Activated CD4-positive, alpha-beta memory T cell treated with anti-CD3 and anti-CD28 coated beads, Interleukin-2, amount 10 ng/mL, durations not matched to agents 7 days and 5 days (primary cell): ENCODE measurements at regions not wholly inside any gene's neighbourhood (a gene's known extent, or its start where the extent isn't known, plus 50 kb on each side); places are given as distances from the start of the nearest gene placed in this dataset.
"Not testable (repeated sequence)": the region's sequence is repeated elsewhere in the genome, so short reads cannot be mapped to it uniquely, and the experiment has no call there.

ENCODE experiments used
- CTCF ChIA-PET: fragments of 350-600 bp; sonication (Branson Sonifier 250); formaldehyde crosslinking; loops from one replicate; lab custom pipeline; 2021; ENCODE audit warnings: antibody characterized with exemption, inconsistent platforms; lab: Charles Lee
- POLR2A ChIA-PET: fragments of 350-600 bp; sonication (Branson Sonifier 250); formaldehyde crosslinking; loops from one replicate; lab custom pipeline; 2021; ENCODE audit warnings: antibody characterized with exemption; lab: Charles Lee
- DNase-seq: peaks from one replicate; pipeline ENCODE4 v3.0.0-alpha.2; 2020
- H3K27ac Mint-ChIP-seq: one replicate; pipeline ENCODE4 v1.8.0; 2021; ENCODE audit warnings: mild to moderate bottlenecking, mixed read lengths
- H3K27me3 Mint-ChIP-seq: one replicate; pipeline ENCODE4 v1.8.0; 2021; ENCODE audit warnings: mixed read lengths
- H3K36me3 Mint-ChIP-seq: one replicate; pipeline ENCODE4 v1.8.0; 2021; ENCODE audit warnings: low read depth, mixed read lengths
- H3K4me1 Mint-ChIP-seq: one replicate; pipeline ENCODE4 v1.8.0; 2021; ENCODE audit warnings: mixed read lengths
- H3K4me3 Mint-ChIP-seq: one replicate; pipeline ENCODE4 v1.8.0; 2021; ENCODE audit warnings: mild to moderate bottlenecking, mixed read lengths
- H3K9me3 Mint-ChIP-seq: one replicate; pipeline ENCODE4 v1.8.0; 2021; ENCODE audit warnings: mixed read lengths

DNA sequence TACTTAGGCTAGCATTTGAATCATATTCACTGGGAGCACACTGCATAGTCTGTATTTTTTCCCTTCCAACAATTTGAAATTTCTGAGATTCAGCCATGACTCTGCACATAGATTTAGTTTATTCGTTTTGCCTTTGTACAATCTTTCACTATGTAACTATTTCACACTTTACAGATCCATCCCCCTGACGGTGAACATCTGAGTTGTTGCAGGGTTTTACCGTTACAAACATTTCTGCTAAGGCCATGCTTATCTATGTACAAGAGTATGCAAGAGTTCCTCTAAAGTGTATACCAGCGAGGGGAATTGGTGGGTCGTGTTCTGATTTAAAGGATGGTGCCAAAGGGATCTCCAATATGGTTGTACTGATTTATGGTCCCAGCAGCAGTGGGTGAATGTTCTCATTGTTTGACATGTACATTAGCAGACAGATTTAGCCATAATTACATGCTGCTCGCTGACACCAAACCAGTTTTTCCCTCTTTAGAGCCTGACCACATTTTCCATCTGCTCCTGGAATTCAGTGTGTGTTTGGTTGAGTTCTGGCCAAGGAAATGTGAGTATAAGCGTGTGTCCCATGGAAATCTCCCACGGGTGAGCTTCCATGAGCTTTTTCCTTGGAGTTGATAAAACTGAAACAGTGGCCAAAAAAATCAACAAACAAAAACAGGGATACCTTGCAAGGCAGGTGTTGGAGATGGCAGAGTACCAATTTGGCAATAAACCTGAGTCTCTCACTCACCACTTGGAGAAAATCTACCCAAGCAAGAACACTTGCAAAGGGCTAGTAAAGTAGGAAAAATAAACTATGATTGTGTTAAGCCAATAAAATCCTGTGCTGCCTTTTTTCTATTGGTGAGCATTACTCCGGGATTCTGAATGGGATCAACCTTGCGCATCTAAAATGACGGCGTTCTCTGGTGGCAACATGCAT, 149.7 kb upstream of the MXRA5 start:
- H3K27ac Mint-ChIP-seq, H3K9me3 Mint-ChIP-seq, CTCF ChIA-PET, H3K36me3 Mint-ChIP-seq, H3K4me3 Mint-ChIP-seq, DNase-seq, H3K4me1 Mint-ChIP-seq, POLR2A ChIA-PET, H3K27me3 Mint-ChIP-seq: not testable (repeated sequence)

DNA sequence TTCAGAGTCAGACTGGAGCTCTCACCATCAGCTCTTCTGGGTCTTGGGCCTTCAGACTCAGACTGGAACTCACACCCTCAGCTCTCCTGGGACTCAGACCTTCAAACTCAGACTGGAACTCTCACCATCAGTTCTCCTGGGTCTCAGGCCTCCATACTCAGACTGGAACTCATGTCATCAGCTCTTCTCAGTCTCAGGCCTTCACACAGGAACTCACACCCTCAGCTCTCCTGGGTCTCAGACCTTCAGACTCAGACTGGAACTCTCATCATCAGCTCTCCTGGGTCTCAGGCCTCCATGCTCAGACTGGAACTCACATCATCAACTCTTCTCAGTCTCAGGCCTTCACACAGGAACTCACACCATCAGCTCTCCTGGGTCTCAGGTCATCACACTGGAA, 147.2 kb upstream of the MXRA5 start:
- ChIA-PET POLR2A (no interaction called here), CTCF (no interaction called here)
- no peak for DNase-seq
- Mint-ChIP-seq H3K4me3 (no peak overlapping the region), H3K4me1 (no peaks in the 10 kb centered on the region), H3K27ac (no peak overlapping the region), H3K9me3 (no peaks in the 10 kb centered on the region), H3K36me3 (no peaks in the 10 kb centered on the region), H3K27me3 (no peaks in the 10 kb centered on the region)

DNA sequence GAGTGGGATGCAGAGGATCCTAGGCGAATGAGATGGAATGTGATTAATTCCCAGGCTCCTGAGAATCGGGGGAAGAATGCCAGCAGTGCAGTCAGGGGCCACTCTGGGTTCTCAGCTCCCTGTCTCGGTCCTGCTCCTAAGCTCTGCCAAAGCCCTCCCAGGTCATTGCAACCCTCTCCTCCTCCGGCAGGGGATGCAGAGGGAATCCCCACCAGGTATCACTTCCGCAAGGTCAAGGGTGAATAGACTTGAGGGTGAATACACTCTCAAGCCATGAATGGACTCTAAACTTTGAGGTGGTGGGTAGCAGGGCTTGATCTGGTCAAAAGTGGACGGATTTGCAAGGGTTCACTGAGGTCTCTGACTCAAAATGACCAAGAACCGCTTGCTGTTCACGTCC, 139.3 kb upstream of the MXRA5 start:
- Mint-ChIP-seq H3K4me3 (no peak overlapping the region), H3K27ac (no peak overlapping the region), H3K9me3 (no peaks in the 10 kb centered on the region), H3K4me1 (no peaks in the 10 kb centered on the region), H3K36me3 (no peaks in the 10 kb centered on the region), H3K27me3 (no peaks in the 10 kb centered on the region)
- ChIA-PET CTCF (no interaction called here), POLR2A (no interaction called here)
- no peak for DNase-seq

- Mint-ChIP-seq H3K4me1 (no peaks in the 10 kb centered on the region), H3K36me3 (no peaks in the 10 kb centered on the region), H3K27me3 (no peaks in the 10 kb centered on the region), H3K4me3 (no peak overlapping the region), H3K9me3 (no peaks in the 10 kb centered on the region), H3K27ac (no peak overlapping the region)
- ChIA-PET POLR2A (no interaction called here), CTCF (no interaction called here)
- no peak for DNase-seq
Measured at GRCh38 chrX:3479026-3479425, 132.6 kb upstream of the MXRA5 start.

DNA sequence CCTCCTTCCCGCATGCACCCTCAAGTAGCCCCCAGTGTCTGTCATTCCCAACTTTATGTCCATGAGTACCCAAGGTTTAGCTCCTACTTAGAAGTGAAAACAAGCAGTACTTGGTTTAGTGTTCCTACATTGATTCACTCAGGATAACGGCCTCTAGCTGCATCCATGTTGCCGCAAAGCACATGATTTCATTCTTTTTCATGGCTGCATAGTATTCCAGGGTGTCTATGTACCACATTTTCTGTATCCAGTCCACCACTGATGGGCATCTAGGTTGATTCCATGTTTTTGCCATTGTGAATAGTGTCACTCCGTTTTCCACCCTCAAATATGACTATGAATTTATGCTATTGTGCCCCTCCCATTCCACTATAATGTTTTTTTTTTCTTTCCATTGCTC, 130.5 kb upstream of the MXRA5 start:
- Mint-ChIP-seq H3K4me1 (no peaks in the 10 kb centered on the region), H3K9me3 (no peaks in the 10 kb centered on the region), H3K36me3 (no peaks in the 10 kb centered on the region), H3K27ac (no peak overlapping the region), H3K27me3 (no peaks in the 10 kb centered on the region), H3K4me3 (no peak overlapping the region)
- CTCF ChIA-PET: no interaction called here
- DNase-seq: no peak
- POLR2A ChIA-PET: no interaction called here

DNA sequence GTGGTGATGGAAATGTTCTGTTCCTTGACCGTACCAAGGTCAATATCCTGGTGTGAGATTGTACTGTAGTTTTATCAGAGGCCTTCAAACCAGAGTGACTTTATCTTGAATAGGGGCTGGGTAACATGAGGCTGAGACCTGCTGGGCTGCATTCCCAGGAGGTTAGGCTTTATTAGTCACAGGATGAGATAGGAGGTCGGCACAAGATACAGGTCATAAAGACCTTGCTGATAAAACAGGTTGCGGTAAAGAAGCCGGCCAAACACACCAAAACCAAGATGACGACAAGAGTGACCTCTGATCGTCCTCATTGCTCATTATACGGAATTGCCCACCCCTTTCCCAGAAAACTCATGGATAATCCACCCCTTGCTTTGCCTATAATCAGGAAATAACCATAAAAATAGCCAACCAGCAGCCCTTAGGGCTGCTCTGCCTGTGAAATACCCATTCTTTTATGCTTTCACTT, 123.8 kb upstream of the MXRA5 start:
- H3K9me3 Mint-ChIP-seq, H3K27me3 Mint-ChIP-seq, H3K36me3 Mint-ChIP-seq, DNase-seq, H3K27ac Mint-ChIP-seq, H3K4me1 Mint-ChIP-seq, H3K4me3 Mint-ChIP-seq, POLR2A ChIA-PET, CTCF ChIA-PET: not testable (repeated sequence)

GRCh38 chrX:3468031-3468430, 121.6 kb upstream of the MXRA5 start:
- Mint-ChIP-seq H3K9me3 (no peaks in the 10 kb centered on the region), H3K4me1 (no peaks in the 10 kb centered on the region), H3K27me3 (no peaks in the 10 kb centered on the region), H3K4me3 (no peak overlapping the region), H3K27ac (no peak overlapping the region), H3K36me3 (no peaks in the 10 kb centered on the region)
- ChIA-PET POLR2A (no interaction called here), CTCF (no interaction called here)
- DNase-seq: no peak

- no peaks in the 10 kb centered on the region for H3K36me3 Mint-ChIP-seq
- DNase-seq: no peak
- CTCF ChIA-PET: no interaction called here
Measured at GRCh38 chrX:3465017-3465416, 118.6 kb upstream of the MXRA5 start.

GRCh38 chrX:3462166-3462508, 115.7 kb upstream of the MXRA5 start:
- CTCF ChIA-PET: no interaction called here
- no peak overlapping the region for H3K4me3 Mint-ChIP-seq
- H3K9me3 Mint-ChIP-seq: no peaks in the 10 kb centered on the region

More at GRCh38 chrX:3465017-3465416, 118.6 kb upstream of the MXRA5 start:
- H3K4me1 Mint-ChIP-seq: no peaks in the 10 kb centered on the region
- no peak overlapping the region for H3K4me3 Mint-ChIP-seq
- no peaks in the 10 kb centered on the region for H3K9me3 Mint-ChIP-seq
- H3K27me3 Mint-ChIP-seq: no peaks in the 10 kb centered on the region
- POLR2A ChIA-PET: no interaction called here
- H3K27ac Mint-ChIP-seq: no peak overlapping the region

GRCh38 chrX:3461397-3462165, 115.1 kb upstream of the MXRA5 start:
- H3K4me1 Mint-ChIP-seq: no peaks in the 10 kb centered on the region
- CTCF ChIA-PET: no interaction called here
- no peak overlapping the region for H3K27ac Mint-ChIP-seq
- H3K9me3 Mint-ChIP-seq: no peaks in the 10 kb centered on the region
- DNase-seq: no peak
- no peaks in the 10 kb centered on the region for H3K36me3 Mint-ChIP-seq
- no peak overlapping the region for H3K4me3 Mint-ChIP-seq
- H3K27me3 Mint-ChIP-seq: no peaks in the 10 kb centered on the region
- POLR2A ChIA-PET: no interaction called here

More at GRCh38 chrX:3462166-3462508, 115.7 kb upstream of the MXRA5 start:
- H3K36me3 Mint-ChIP-seq: no peaks in the 10 kb centered on the region
- DNase-seq: no peak
- H3K27me3 Mint-ChIP-seq: no peaks in the 10 kb centered on the region
- no peaks in the 10 kb centered on the region for H3K4me1 Mint-ChIP-seq
- no peak overlapping the region for H3K27ac Mint-ChIP-seq
- POLR2A ChIA-PET: no interaction called here

GRCh38 chrX:3455796-3456195, 109.3 kb upstream of the MXRA5 start:
- Mint-ChIP-seq H3K9me3 (no peaks in the 10 kb centered on the region), H3K4me3 (no peak overlapping the region), H3K36me3 (no peaks in the 10 kb centered on the region), H3K4me1 (no peaks in the 10 kb centered on the region), H3K27ac (no peak overlapping the region), H3K27me3 (no peaks in the 10 kb centered on the region)
- ChIA-PET POLR2A (no interaction called here), CTCF (no interaction called here)
- DNase-seq: no peak

DNA sequence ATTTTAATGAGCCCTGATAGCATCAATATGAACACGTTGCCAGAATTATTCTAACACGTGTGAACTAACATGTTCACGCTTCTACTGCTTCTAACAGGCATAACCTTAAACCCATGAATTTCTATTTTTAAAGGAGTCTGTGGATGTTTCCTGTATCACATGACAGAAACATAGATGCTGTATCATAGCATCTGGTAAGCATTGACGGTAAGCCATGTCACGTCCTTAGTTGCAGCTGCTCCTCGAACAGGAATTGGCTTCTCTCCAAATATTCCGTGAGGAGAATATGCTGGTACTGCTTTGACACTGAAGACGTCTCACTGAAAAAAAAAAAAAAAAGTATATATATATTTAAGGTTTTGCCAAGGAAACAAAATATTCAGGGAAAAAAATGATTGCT, 105.1 kb upstream of the MXRA5 start:
- ChIA-PET CTCF (no interaction called here), POLR2A (no interaction called here)
- Mint-ChIP-seq H3K4me1 (no peaks in the 10 kb centered on the region), H3K9me3 (no peaks in the 10 kb centered on the region), H3K4me3 (no peak overlapping the region), H3K36me3 (no peaks in the 10 kb centered on the region), H3K27ac (no peak overlapping the region), H3K27me3 (no peaks in the 10 kb centered on the region)
- no peak for DNase-seq

DNA sequence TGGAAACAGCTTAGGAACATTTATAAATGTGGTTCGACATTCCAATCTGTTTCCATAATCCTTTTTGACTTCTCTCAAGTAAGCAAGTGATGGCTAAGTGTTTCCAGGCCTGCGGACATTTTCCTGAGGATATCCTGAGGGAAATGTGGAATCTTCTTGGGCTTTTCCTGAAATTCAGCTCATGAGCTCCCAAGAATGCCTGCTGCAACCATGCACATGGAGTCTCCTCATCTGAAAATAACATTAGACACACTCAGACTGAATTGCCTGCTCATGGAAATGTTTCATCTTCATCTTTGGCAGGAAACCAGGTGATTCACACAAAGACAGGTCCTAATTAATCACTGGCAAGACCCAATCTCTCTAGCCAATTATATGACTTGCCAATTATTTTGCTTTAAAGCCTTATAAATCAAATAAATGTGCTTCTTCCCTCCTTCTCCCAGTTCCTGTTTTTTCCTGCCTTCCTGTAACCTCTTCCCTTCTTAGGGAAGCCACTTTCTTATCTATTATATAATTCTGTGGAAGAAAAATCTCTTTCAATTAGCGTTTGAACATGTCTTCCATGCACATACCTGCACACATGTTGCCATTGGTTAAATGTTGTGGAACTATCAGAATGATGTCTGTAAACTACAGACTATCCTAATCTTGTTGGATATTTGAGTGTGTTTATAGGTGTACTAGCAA, 104.6 kb upstream of the MXRA5 start:
- Mint-ChIP-seq H3K36me3 (no peaks in the 10 kb centered on the region), H3K4me3 (no peak overlapping the region), H3K27me3 (no peaks in the 10 kb centered on the region), H3K27ac (no peak overlapping the region), H3K9me3 (no peaks in the 10 kb centered on the region), H3K4me1 (no peaks in the 10 kb centered on the region)
- CTCF ChIA-PET: no interaction called here
- no peak for DNase-seq
- POLR2A ChIA-PET: no interaction called here
